KMS-11 (cell line): ENCODE measurements at regions not wholly inside any gene's neighbourhood (a gene's known extent, or its start where the extent isn't known, plus 50 kb on each side); places are given as distances from the start of the nearest gene placed in this dataset.

ENCODE experiments used
- H2AFZ ChIP-seq: fragments of 200-600 bp; sonication (generic); 2 replicates; pipeline ENCODE4 v1.6.1; 2016; ENCODE audit warnings: antibody characterized with exemption, mixed run types, low read depth
- H3K27ac ChIP-seq: fragments of 200-600 bp; sonication (generic); 2 replicates; pipeline ENCODE4 v1.6.1; 2016; ENCODE audit warnings: mild to moderate bottlenecking, mixed run types
- H3K27me3 ChIP-seq: fragments of 200-600 bp; sonication (generic); 2 replicates; pipeline ENCODE4 v1.6.1; 2017; ENCODE audit warnings: mild to moderate bottlenecking, low read depth, mixed run types, moderate library complexity; ENCODE audit not compliant: insufficient read depth
- H3K36me3 ChIP-seq: fragments of 200-600 bp; sonication (generic); 2 replicates; pipeline ENCODE4 v1.6.1; 2017; ENCODE audit warnings: mild to moderate bottlenecking, mixed run types; ENCODE audit not compliant: insufficient read depth
- H3K4me1 ChIP-seq: fragments of 200-600 bp; sonication (generic); 2 replicates; pipeline ENCODE4 v1.6.1; 2016; ENCODE audit warnings: mild to moderate bottlenecking, low read depth, mixed run types; ENCODE audit not compliant: poor library complexity, severe bottlenecking
- H3K4me2 ChIP-seq: fragments of 200-600 bp; sonication (generic); 2 replicates; pipeline ENCODE4 v1.7.0; 2016; ENCODE audit warnings: mild to moderate bottlenecking, mixed run types
- H3K4me3 ChIP-seq: fragments of 200-600 bp; sonication (generic); IDR thresholded peaks from 2 replicates; pipeline ENCODE4 v1.6.1; 2017; ENCODE audit warnings: low read depth, low read length, mixed read lengths; ENCODE audit not compliant: insufficient read depth
- H3K79me2 ChIP-seq: fragments of 200-600 bp; sonication (generic); 2 replicates; pipeline ENCODE4 v1.6.1; 2016; ENCODE audit warnings: low read depth, mixed run types; ENCODE audit not compliant: insufficient read depth
- H3K9ac ChIP-seq: fragments of 200-600 bp; sonication (generic); 2 replicates; pipeline ENCODE4 v1.6.1; 2016; ENCODE audit warnings: mild to moderate bottlenecking, mixed run types
- H4K20me1 ChIP-seq: fragments of 200-600 bp; sonication (generic); 2 replicates; pipeline ENCODE4 v1.6.1; 2016; ENCODE audit warnings: mild to moderate bottlenecking, mixed run types; ENCODE audit not compliant: insufficient read depth
- TF ChIP-seq, protein P1 (sequence below): fragments of 200-600 bp; sonication (generic); conservative IDR thresholded peaks from 2 replicates; pipeline ENCODE4 v1.6.1; 2017; ENCODE audit warnings: low read depth, mild to moderate bottlenecking, antibody characterized with exemption, low read length, moderate library complexity, mixed read lengths

- no peaks in the 10 kb centered on the region for H3K4me1 ChIP-seq
- no peaks in the 10 kb centered on the region for H3K27me3 ChIP-seq
- no peaks in the 10 kb centered on the region for H3K79me2 ChIP-seq
- TF ChIP-seq, protein P1, sequence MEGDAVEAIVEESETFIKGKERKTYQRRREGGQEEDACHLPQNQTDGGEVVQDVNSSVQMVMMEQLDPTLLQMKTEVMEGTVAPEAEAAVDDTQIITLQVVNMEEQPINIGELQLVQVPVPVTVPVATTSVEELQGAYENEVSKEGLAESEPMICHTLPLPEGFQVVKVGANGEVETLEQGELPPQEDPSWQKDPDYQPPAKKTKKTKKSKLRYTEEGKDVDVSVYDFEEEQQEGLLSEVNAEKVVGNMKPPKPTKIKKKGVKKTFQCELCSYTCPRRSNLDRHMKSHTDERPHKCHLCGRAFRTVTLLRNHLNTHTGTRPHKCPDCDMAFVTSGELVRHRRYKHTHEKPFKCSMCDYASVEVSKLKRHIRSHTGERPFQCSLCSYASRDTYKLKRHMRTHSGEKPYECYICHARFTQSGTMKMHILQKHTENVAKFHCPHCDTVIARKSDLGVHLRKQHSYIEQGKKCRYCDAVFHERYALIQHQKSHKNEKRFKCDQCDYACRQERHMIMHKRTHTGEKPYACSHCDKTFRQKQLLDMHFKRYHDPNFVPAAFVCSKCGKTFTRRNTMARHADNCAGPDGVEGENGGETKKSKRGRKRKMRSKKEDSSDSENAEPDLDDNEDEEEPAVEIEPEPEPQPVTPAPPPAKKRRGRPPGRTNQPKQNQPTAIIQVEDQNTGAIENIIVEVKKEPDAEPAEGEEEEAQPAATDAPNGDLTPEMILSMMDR = no peak
- H3K36me3 ChIP-seq = no peaks in the 10 kb centered on the region
- no peak overlapping the region for H3K27ac ChIP-seq
- no peak overlapping the region for H3K4me3 ChIP-seq
- H3K9ac ChIP-seq = no peak overlapping the region
- no peak overlapping the region for H3K4me2 ChIP-seq
- H2AFZ ChIP-seq = no peak overlapping the region
- no peaks in the 10 kb centered on the region for H4K20me1 ChIP-seq
Measured at GRCh38 chr6:81979329-81979728, 226.8 kb upstream of the TENT5A start.

GRCh38 chr6:81978230-81978629 lies 225.7 kb upstream of the TENT5A start:
- Histone ChIP-seq H3K4me1 (no peaks in the 10 kb centered on the region), H3K9ac (no peak overlapping the region), H3K4me3 (no peak overlapping the region), H3K27me3 (no peaks in the 10 kb centered on the region), H3K79me2 (no peaks in the 10 kb centered on the region), H3K27ac (no peak overlapping the region), H2AFZ (no peak overlapping the region), H4K20me1 (no peaks in the 10 kb centered on the region), H3K4me2 (no peak overlapping the region), H3K36me3 (no peaks in the 10 kb centered on the region)
- TF ChIP-seq, protein P1 = no peak

DNA sequence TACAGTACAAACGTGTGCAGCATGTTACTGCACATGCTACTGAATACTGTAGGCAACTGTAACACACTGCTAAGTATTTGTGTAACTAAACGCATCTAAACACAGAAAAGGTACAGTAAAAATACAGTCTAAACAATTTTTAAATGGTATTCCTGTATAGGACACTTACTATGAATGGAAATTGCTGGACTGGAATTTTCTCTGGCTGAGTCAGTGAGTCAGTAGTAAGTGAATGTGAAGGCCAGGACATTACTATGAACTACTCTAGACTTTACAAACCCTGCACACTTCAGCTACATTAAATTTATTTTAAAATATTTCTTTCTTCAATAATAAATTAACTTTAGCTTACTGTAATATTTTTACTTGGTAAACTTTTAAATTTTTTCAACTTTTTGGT lies 225.0 kb upstream of the TENT5A start:
- no peak overlapping the region for H3K9ac ChIP-seq
- no peak overlapping the region for H3K27ac ChIP-seq
- no peak overlapping the region for H3K4me2 ChIP-seq
- H3K4me3 ChIP-seq = no peak overlapping the region
- H3K79me2 ChIP-seq = no peaks in the 10 kb centered on the region
- no peak overlapping the region for H2AFZ ChIP-seq
- H3K4me1 ChIP-seq = no peaks in the 10 kb centered on the region
- no peaks in the 10 kb centered on the region for H3K27me3 ChIP-seq
- no peaks in the 10 kb centered on the region for H3K36me3 ChIP-seq
- H4K20me1 ChIP-seq = no peaks in the 10 kb centered on the region
- TF ChIP-seq, protein P1 = no peak

DNA sequence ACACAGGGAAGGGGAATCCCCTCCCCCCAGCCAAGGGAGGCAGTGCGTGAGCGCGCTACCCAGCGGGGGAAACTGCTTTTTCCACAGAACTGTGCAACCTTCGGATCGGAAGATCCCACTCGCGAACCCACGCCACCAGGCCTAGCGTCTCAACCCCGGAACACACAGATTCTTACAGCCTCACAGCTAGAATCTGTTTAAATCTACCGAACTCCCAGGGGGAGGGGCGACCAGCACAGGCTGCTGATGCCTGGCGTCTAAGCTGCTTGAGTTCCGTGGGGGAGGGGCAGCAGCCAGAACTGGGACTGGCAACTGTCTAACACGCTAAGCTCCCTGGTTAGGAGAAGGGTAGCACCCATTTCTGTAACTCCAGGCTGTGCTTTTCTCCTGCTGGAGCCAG lies 217.3 kb upstream of the TENT5A start:
- no peaks in the 10 kb centered on the region for H3K27me3 ChIP-seq
- no peak overlapping the region for H3K4me2 ChIP-seq
- H3K9ac ChIP-seq = no peak overlapping the region
- H4K20me1 ChIP-seq = no peaks in the 10 kb centered on the region
- no peaks in the 10 kb centered on the region for H3K36me3 ChIP-seq
- no peaks in the 10 kb centered on the region for H3K4me1 ChIP-seq
- no peak overlapping the region for H3K27ac ChIP-seq
- no peaks in the 10 kb centered on the region for H3K79me2 ChIP-seq
- no peak overlapping the region for H3K4me3 ChIP-seq
- no peak overlapping the region for H2AFZ ChIP-seq
- TF ChIP-seq, protein P1 = no peak
